Left lung (tissue), 4 donors: ENCODE measurements at regions not wholly inside any gene's neighbourhood (a gene's known extent, or its start where the extent isn't known, plus 50 kb on each side); places are given as distances from the start of the nearest gene placed in this dataset.

Experiments used
- ATAC-seq: fragments of 200-7000 bp; cut with Tn5 transposase; one replicate; pipeline ENCODE4 v1.9.1; 2020; ENCODE audit warnings: moderate library complexity
- DNase-seq, 4 donors: peaks; one replicate each; pipeline ENCODE4 v3.0.0-alpha.2; 2013 to 2020
- H3K27ac ChIP-seq, 2 donors: fragments of 200-600 bp; sonication (generic) in 1 of 2; one replicate each; pipeline versions ENCODE4 v1.5.0 to v1.8.0; 2020 to 2021
- H3K27me3 ChIP-seq, 2 donors: fragments of 200-600 bp; sonication (generic) in 1 of 2; one replicate each; pipeline versions ENCODE4 v1.5.0 to v1.8.0; 2020 to 2021
- H3K36me3 ChIP-seq, 2 donors: fragments of 200-600 bp; sonication (generic) in 1 of 2; one replicate each; pipeline versions ENCODE4 v1.5.0 to v1.8.0; 2020 to 2021
- H3K4me1 ChIP-seq, 2 donors: fragments of 200-600 bp; one replicate each; pipeline ENCODE4 v1.8.0; 2021
- H3K4me3 ChIP-seq, 2 donors: fragments of 200-600 bp; sonication (generic) in 1 of 2; one replicate each; pipeline versions ENCODE4 v1.5.0 to v1.8.0; 2020 to 2021; ENCODE audit warnings: mild to moderate bottlenecking in 1 of 2
- H3K9me3 ChIP-seq, 2 donors: fragments of 200-600 bp; sonication (generic) in 1 of 2; one replicate each; pipeline versions ENCODE4 v1.5.0 to v1.8.0; 2020 to 2021
- CTCF ChIP-seq, 2 donors: fragments of 200-600 bp; sonication (generic) in 1 of 2; IDR thresholded peaks; one replicate each; pipeline versions ENCODE4 v1.5.0 to v1.8.0; 2021; ENCODE audit warnings: antibody characterized with exemption in 2 of 2
- intact Hi-C, 2 donors: fragments of 100-400 bp; cut with DNase I; formaldehyde crosslinking; loops; one replicate each; pipeline versions ENCODE4 v1.11.2 to v1.14.2; 2022
- donor health status: DM: no; HTN: yes; CAD: no.
- donor health status: DM: no; HTN: no; CAD: no.

DNA sequence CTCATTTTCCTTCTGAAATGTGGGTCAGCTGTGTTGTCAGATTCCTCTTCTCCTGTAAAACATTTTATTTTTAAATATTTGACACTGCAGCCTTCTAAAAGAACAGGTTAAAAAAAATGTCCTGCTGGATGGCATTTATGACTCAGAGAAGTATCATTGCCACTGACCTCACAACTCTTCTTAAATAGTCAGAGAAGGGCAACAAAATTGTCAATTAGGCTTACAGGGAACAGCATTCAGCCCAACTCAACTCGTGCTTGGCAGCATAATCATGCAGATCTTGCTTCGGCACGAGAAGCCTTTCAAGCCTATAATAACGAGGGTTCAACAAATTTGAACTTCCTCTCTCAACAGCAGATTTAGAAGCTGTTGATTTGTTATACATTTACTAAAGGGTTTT is 296.7 kb upstream of the DACH1 start:
- Histone ChIP-seq H3K27ac (no peak overlapping the region), H3K27me3 (no peaks in the 10 kb centered on the region), H3K36me3 (no peaks in the 10 kb centered on the region), H3K4me1 (no peaks in the 10 kb centered on the region), H3K9me3 (no peaks in the 10 kb centered on the region), H3K4me3 (no peak overlapping the region)
- ATAC-seq (no peak), DNase-seq (no peak)
- TF ChIP-seq CTCF (IDR thresholded peaks at IDR 0.05), result no peak
- intact Hi-C loops, result no loop called here

GRCh38 chr13:72160977-72161376 is 294.0 kb upstream of the DACH1 start:
- no peaks in the 10 kb centered on the region for H3K4me1 ChIP-seq
- H3K9me3 ChIP-seq, result no peaks in the 10 kb centered on the region
- intact Hi-C loops, result no loop called here
- ATAC-seq (no peak), DNase-seq (no peak)
- no peak for TF ChIP-seq CTCF (IDR thresholded peaks at IDR 0.05)
- H3K4me3 ChIP-seq, result no peak overlapping the region
- no peak overlapping the region for H3K27ac ChIP-seq
- H3K36me3 ChIP-seq, result no peaks in the 10 kb centered on the region
- no peaks in the 10 kb centered on the region for H3K27me3 ChIP-seq

DNA sequence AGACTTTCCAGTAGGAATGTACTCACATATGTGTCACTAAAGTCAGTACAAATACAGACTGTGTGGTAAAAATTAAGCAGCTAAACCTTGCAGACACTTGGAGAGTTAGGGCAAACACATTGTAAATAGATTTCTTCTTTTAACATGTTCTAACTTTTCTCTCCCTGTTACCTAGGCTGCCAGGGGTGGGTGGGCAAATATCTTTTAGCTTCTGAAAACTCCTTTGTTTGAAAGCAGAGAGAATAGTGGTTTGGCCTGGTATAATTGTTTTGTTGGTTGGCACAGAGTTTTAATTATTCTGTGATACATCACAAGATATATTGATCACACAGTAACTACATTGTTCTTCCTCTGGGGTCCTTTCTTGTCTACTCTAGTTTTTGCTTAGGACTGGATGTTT is 289.8 kb upstream of the DACH1 start:
- no peaks in the 10 kb centered on the region for H3K36me3 ChIP-seq
- intact Hi-C loops, result no loop called here
- H3K9me3 ChIP-seq, result no peaks in the 10 kb centered on the region
- TF ChIP-seq CTCF (IDR thresholded peaks at IDR 0.05), result no peak
- H3K27me3 ChIP-seq, result no peaks in the 10 kb centered on the region
- ATAC-seq (no peak), DNase-seq (no peak)
- H3K4me3 ChIP-seq, result no peak overlapping the region
- H3K27ac ChIP-seq, result no peak overlapping the region
- H3K4me1 ChIP-seq, result no peaks in the 10 kb centered on the region

- H3K27me3 ChIP-seq, result no peaks in the 10 kb centered on the region
- H3K4me3 ChIP-seq, result no peak overlapping the region
- DNase-seq, result no peak
- no peak overlapping the region for H3K27ac ChIP-seq
- intact Hi-C loops, result no loop called here
- no peaks in the 10 kb centered on the region for H3K9me3 ChIP-seq
- no peak for TF ChIP-seq CTCF (IDR thresholded peaks at IDR 0.05)
- no peaks in the 10 kb centered on the region for H3K4me1 ChIP-seq
- ATAC-seq, result no peak
- H3K36me3 ChIP-seq, result no peaks in the 10 kb centered on the region
These were observed 286.3 kb upstream of the DACH1 start for GRCh38 chr13:72153272-72153671.

- Histone ChIP-seq H3K27me3 (no peaks in the 10 kb centered on the region), H3K36me3 (no peaks in the 10 kb centered on the region), H3K4me3 (no peak overlapping the region), H3K4me1 (no peaks in the 10 kb centered on the region), H3K9me3 (no peaks in the 10 kb centered on the region), H3K27ac (no peak overlapping the region)
- ATAC-seq, result no peak
- intact Hi-C loops, result no loop called here
- no peak for TF ChIP-seq CTCF (IDR thresholded peaks at IDR 0.05)
- DNase-seq, result no peak
These were observed 284.2 kb upstream of the DACH1 start for GRCh38 chr13:72151241-72151640.
